SK-N-SH (cell line): ENCODE measurements at regions not wholly inside any gene's neighbourhood (a gene's known extent, or its start where the extent isn't known, plus 50 kb on each side); places are given as distances from the start of the nearest gene placed in this dataset.

Experiments
- CTCF ChIA-PET: fragments of 300-600, 350-600 bp; formaldehyde crosslinking; extraction: SDS; loops from one replicate; lab custom pipeline; 2021; lab: Yijun Ruan, JAX
- POLR2A ChIA-PET: fragments of 350-600 bp; sonication (Branson Sonifier 250); formaldehyde crosslinking; extraction: SDS; loops from one replicate; lab custom pipeline; 2020; ENCODE audit warnings: antibody characterized with exemption, inconsistent platforms; lab: Yijun Ruan, JAX
- DNase-seq: peaks from one replicate; pipeline ENCODE4 v3.0.0; 2012
- H2AFZ ChIP-seq: fragments of 200-600 bp; sonication (generic); 2 replicates; pipeline ENCODE4 v1.8.1; 2016; ENCODE audit warnings: antibody characterized with exemption, mild to moderate bottlenecking, low read depth
- H3F3A ChIP-seq: fragments of 200-600 bp; sonication (generic); replicated peaks from 2 replicates; pipeline ENCODE3; 2016; ENCODE audit warnings: antibody characterized with exemption, mild to moderate bottlenecking; ENCODE audit not compliant: insufficient read depth
- H3K27ac ChIP-seq, 2 experiments: fragments of 200-500 bp in 1 of 2; fragments of 200-600 bp in 1 of 2; sonication (Bioruptor generic) in 1 of 2; sonication (generic), shearing (Covaris generic) in 1 of 2; 2 replicates each; pipeline versions ENCODE4 v1.5.1 to v1.6.1; 2014 to 2016; ENCODE audit warnings: low read depth in 2 of 2, inconsistent platforms in 1 of 2, low read length in 1 of 2, mild to moderate bottlenecking in 1 of 2, mixed read lengths in 1 of 2
- H3K27me3 ChIP-seq: fragments of 200-600 bp; sonication (generic), shearing (Covaris generic); 2 replicates; pipeline ENCODE4 v1.6.1; 2016; ENCODE audit warnings: mixed run types; ENCODE audit not compliant: insufficient read depth
- H3K36me3 ChIP-seq, 2 experiments: fragments of 200-500 bp in 1 of 2; fragments of 200-600 bp in 1 of 2; sonication (Bioruptor generic) in 1 of 2; sonication (generic) in 1 of 2; replicated peaks in 1 of 2; 2 replicates each; pipeline versions ENCODE3 to v1.5.1; 2014 to 2016; ENCODE audit warnings: low read length in 1 of 2, mild to moderate bottlenecking in 1 of 2; ENCODE audit not compliant: insufficient read depth in 2 of 2, control insufficient read depth in 1 of 2
- H3K4me1 ChIP-seq, 2 experiments: fragments of 200-500 bp in 1 of 2; fragments of 200-600 bp in 1 of 2; sonication (Bioruptor generic) in 1 of 2; sonication (generic), shearing (Covaris generic) in 1 of 2; 2 replicates each; pipeline versions ENCODE4 v1.5.1 to v1.6.1; 2014 to 2016; ENCODE audit warnings: low read depth in 1 of 2, low read length in 1 of 2, mixed run types in 1 of 2; ENCODE audit not compliant: insufficient read depth in 2 of 2, control insufficient read depth in 1 of 2
- H3K4me2 ChIP-seq: fragments of 200-600 bp; sonication (generic), shearing (Covaris generic); 2 replicates; pipeline ENCODE4 v1.6.1; 2017; ENCODE audit warnings: mixed run types
- H3K4me3 ChIP-seq, 2 experiments: fragments of 200-500 bp in 1 of 2; fragments of 200-600 bp in 1 of 2; sonication (Bioruptor generic) in 1 of 2; sonication (generic), shearing (Covaris generic) in 1 of 2; 2 replicates each; pipeline versions ENCODE4 v1.5.1 to v1.8.1; 2014 to 2016; ENCODE audit warnings: low read depth in 2 of 2, inconsistent platforms in 1 of 2, low read length in 1 of 2, mild to moderate bottlenecking in 1 of 2, mixed read lengths in 1 of 2, moderate library complexity in 1 of 2
- H3K79me2 ChIP-seq: fragments of 200-600 bp; sonication (generic); 2 replicates; pipeline ENCODE4 v1.8.1; 2017; ENCODE audit warnings: mild to moderate bottlenecking; ENCODE audit not compliant: insufficient read depth
- H3K9ac ChIP-seq: fragments of 200-600 bp; sonication (generic); 2 replicates; pipeline ENCODE4 v1.6.1; 2017; ENCODE audit warnings: mixed run types
- H3K9me2 ChIP-seq: fragments of 200-600 bp; sonication (generic); 2 replicates; pipeline ENCODE4 v1.6.1; 2017; ENCODE audit warnings: mixed run types
- H3K9me3 ChIP-seq: fragments of 200-600 bp; sonication (generic); 2 replicates; pipeline ENCODE4 v1.6.1; 2017; ENCODE audit warnings: mixed run types, mild to moderate bottlenecking, moderate library complexity
- H4K20me1 ChIP-seq: fragments of 200-600 bp; sonication (generic); 2 replicates; pipeline ENCODE4 v1.6.1; 2017; ENCODE audit warnings: mild to moderate bottlenecking, mixed run types; ENCODE audit not compliant: insufficient read depth
- CHD2 ChIP-seq: fragments of 150-350 bp; IDR thresholded peaks from 2 replicates; pipeline ENCODE4 v1.6.1; 2018; ENCODE audit warnings: low read length; ENCODE audit not compliant: partially characterized antibody
- CTCF ChIP-seq: fragments of 200-600 bp; sonication (generic); IDR thresholded peaks from 2 replicates; pipeline ENCODE4 v1.6.1; 2017; ENCODE audit warnings: antibody characterized with exemption, mild to moderate bottlenecking, moderate library complexity
- ELF1 ChIP-seq: IDR thresholded peaks from 2 replicates; pipeline ENCODE4 v1.4.0; 2012
- EZH2phosphoT487 ChIP-seq: fragments of 200-600 bp; sonication (generic); IDR thresholded peaks from 2 replicates; pipeline ENCODE4 v1.6.1; 2017; ENCODE audit warnings: low read depth, mixed run types, mild to moderate bottlenecking, antibody characterized with exemption, moderate library complexity, borderline replicate concordance
- FOSL2 ChIP-seq: IDR thresholded peaks from 2 replicates; pipeline ENCODE4 v1.4.0; 2012; ENCODE audit warnings: low read depth, mild to moderate bottlenecking, moderate library complexity, borderline replicate concordance
- FOXM1 ChIP-seq: IDR thresholded peaks from 2 replicates; pipeline ENCODE4 v1.4.0; 2012; ENCODE audit warnings: low read depth, mild to moderate bottlenecking
- GATA2 ChIP-seq: sonication (generic); formaldehyde crosslinking; IDR thresholded peaks from 2 replicates; pipeline ENCODE4 v1.5.0; 2020; ENCODE audit warnings: mild to moderate bottlenecking, missing genetic modification reagents
- IRF3 ChIP-seq: fragments of 150-350 bp; IDR thresholded peaks from 2 replicates; pipeline ENCODE4 v1.6.1; 2016; ENCODE audit warnings: mild to moderate bottlenecking, low read depth, low read length
- JUND ChIP-seq: IDR thresholded peaks from 2 replicates; pipeline ENCODE4 v1.4.0; 2012
- MAX ChIP-seq: IDR thresholded peaks from 2 replicates; pipeline ENCODE4 v1.4.0; 2012; ENCODE audit warnings: low read depth
- MEF2A ChIP-seq: IDR thresholded peaks from 2 replicates; pipeline ENCODE4 v1.4.0; 2012; ENCODE audit warnings: low read depth, borderline replicate concordance
- MXI1 ChIP-seq: IDR thresholded peaks from 2 replicates; pipeline ENCODE4 v1.6.1; 2012; ENCODE audit warnings: mild to moderate bottlenecking, low read depth, low read length, improper control_type of control experiment
- PBX3 ChIP-seq: IDR thresholded peaks from 2 replicates; pipeline ENCODE4; 2012
- POLR2AphosphoS5 ChIP-seq: IDR thresholded peaks from 2 replicates; pipeline ENCODE4 v1.6.1; 2012; ENCODE audit warnings: low read depth, low read length
- RAD21 ChIP-seq: IDR thresholded peaks from 2 replicates; pipeline ENCODE4 v1.6.1; 2012; ENCODE audit warnings: mild to moderate bottlenecking, low read length
- RFX5 ChIP-seq: IDR thresholded peaks from 2 replicates; pipeline ENCODE4 v1.6.1; 2012; ENCODE audit warnings: mild to moderate bottlenecking, improper control_type of control experiment, low read length
- TAF1 ChIP-seq: IDR thresholded peaks from 2 replicates; pipeline ENCODE4 v1.6.1; 2012; ENCODE audit warnings: low read depth, mild to moderate bottlenecking, low read length, moderate library complexity, borderline replicate concordance
- ZBTB33 ChIP-seq: IDR thresholded peaks from 2 replicates; pipeline ENCODE4 v1.4.0; 2012; ENCODE audit warnings: low read depth, borderline replicate concordance

- Histone ChIP-seq H3K9me3 (no peaks in the 10 kb centered on the region; the same call in 1 of the 2 replicates), H3F3A (no peaks in the 10 kb centered on the region), H3K4me3 (no peak overlapping the region), H3K27me3 (no peaks in the 10 kb centered on the region), H3K9me2 (no peaks in the 10 kb centered on the region), H3K36me3 (no peaks in the 10 kb centered on the region), H3K9ac (no peak overlapping the region), H4K20me1 (no peaks in the 10 kb centered on the region), H2AFZ (no peak overlapping the region), H3K4me2 (no peak overlapping the region), H3K79me2 (no peaks in the 10 kb centered on the region), H3K27ac (no peak overlapping the region), H3K4me1 (no peaks in the 10 kb centered on the region)
- no peak for TF ChIP-seq MAX
- TF ChIP-seq CHD2, result no peak
- no peak for TF ChIP-seq MXI1
- no peak for TF ChIP-seq PBX3
- TF ChIP-seq RAD21, result no peak
- no peak for TF ChIP-seq MEF2A
- TF ChIP-seq FOXM1, result no peak
- TF ChIP-seq GATA2, result no peak
- no peak for TF ChIP-seq EZH2phosphoT487
- no peak for TF ChIP-seq CTCF
- no peak for TF ChIP-seq JUND
- TF ChIP-seq FOSL2, result no peak
- no peak for TF ChIP-seq POLR2AphosphoS5
- TF ChIP-seq RFX5, result no peak
- no peak for TF ChIP-seq TAF1
- no peak for TF ChIP-seq ELF1
- TF ChIP-seq ZBTB33, result no peak
- no peak for TF ChIP-seq IRF3
- CTCF ChIA-PET, result interaction anchor here (1.2 kb wide), 1 partner anchor 9 kb away, joined by 4 read pairs; no protein-coding TSS in a partner anchor
- POLR2A ChIA-PET, result no interaction called here
- no peak for DNase-seq
Measured at GRCh38 chr18:25886283-25886682, 204.1 kb downstream of the SS18 start.
